ENCODE measurements at regions not wholly inside any gene's neighbourhood (a gene's known extent, or its start where the extent isn't known, plus 50 kb on each side); places are given as distances from the start of the nearest gene placed in this dataset.

GRCh38 chr13:59408738-59409137 is 755.0 kb downstream of the DIAPH3 start:
- no peak for DNase-seq (ENCODE audit: extremely low read depth, low read depth)
- H3K4me3 ChIP-seq (replicated peaks; ENCODE audit: low read depth, low read length) = no peak overlapping the region
- no peak for TF ChIP-seq CTCF (IDR thresholded peaks at IDR 0.05; ENCODE audit: low read depth, low read length, missing control alignments)

- no peak for TF ChIP-seq CTCF (IDR thresholded peaks at IDR 0.05; ENCODE audit: low read depth, low read length, missing control alignments)
- DNase-seq (ENCODE audit: extremely low read depth, low read depth) = no peak
- H3K4me3 ChIP-seq (replicated peaks; ENCODE audit: low read depth, low read length) = no peak overlapping the region
Observed at GRCh38 chr13:59409211-59409610, 754.5 kb downstream of the DIAPH3 start.

- TF ChIP-seq CTCF (IDR thresholded peaks at IDR 0.05; ENCODE audit: low read depth, low read length, missing control alignments) = no peak
- no peak for DNase-seq (ENCODE audit: extremely low read depth, low read depth)
- no peak overlapping the region for H3K4me3 ChIP-seq (replicated peaks; ENCODE audit: low read depth, low read length)
Observed at GRCh38 chr13:59409634-59410200, 754.0 kb downstream of the DIAPH3 start.

- no peak for DNase-seq (ENCODE audit: extremely low read depth, low read depth)
- no peak for TF ChIP-seq CTCF (IDR thresholded peaks at IDR 0.05; ENCODE audit: low read depth, low read length, missing control alignments)
- no peak overlapping the region for H3K4me3 ChIP-seq (replicated peaks; ENCODE audit: low read depth, low read length)
Observed at GRCh38 chr13:59413126-59413525, 750.6 kb downstream of the DIAPH3 start.

GRCh38 chr13:59414006-59414405 is 749.7 kb downstream of the DIAPH3 start:
- no peak for TF ChIP-seq CTCF (IDR thresholded peaks at IDR 0.05; ENCODE audit: low read depth, low read length, missing control alignments)
- no peak overlapping the region for H3K4me3 ChIP-seq (replicated peaks; ENCODE audit: low read depth, low read length)
- DNase-seq (ENCODE audit: extremely low read depth, low read depth) = no peak

GRCh38 chr13:59415498-59415897 is 748.2 kb downstream of the DIAPH3 start:
- H3K4me3 ChIP-seq (replicated peaks; ENCODE audit: low read depth, low read length) = no peak overlapping the region
- DNase-seq (ENCODE audit: extremely low read depth, low read depth) = no peak
- TF ChIP-seq CTCF (IDR thresholded peaks at IDR 0.05; ENCODE audit: low read depth, low read length, missing control alignments) = no peak

- no peak for DNase-seq (ENCODE audit: extremely low read depth, low read depth)
- no peak for TF ChIP-seq CTCF (IDR thresholded peaks at IDR 0.05; ENCODE audit: low read depth, low read length, missing control alignments)
- H3K4me3 ChIP-seq (replicated peaks; ENCODE audit: low read depth, low read length) = no peak overlapping the region
Observed at GRCh38 chr13:59416561-59416960, 747.2 kb downstream of the DIAPH3 start.
